Lung (tissue), 11 donors: ENCODE measurements at regions not wholly inside any gene's neighbourhood (a gene's known extent, or its start where the extent isn't known, plus 50 kb on each side); places are given as distances from the start of the nearest gene placed in this dataset.

Experiments used
- ATAC-seq: fragments of 200-7000 bp; cut with Tn5 transposase; one replicate; pipeline ENCODE4 v1.9.1; 2020; ENCODE audit warnings: moderate number of reproducible peaks; ENCODE audit not compliant: insufficient read depth, low FRiP score
- DNase-seq, 3 donors: peaks; one replicate each; pipeline ENCODE4 v3.0.0-alpha.2; 2013 to 2017
- H3K27ac ChIP-seq, 2 donors: one replicate each; pipeline ENCODE4 v1.5.1; 2013; ENCODE audit warnings: mild to moderate bottlenecking in 2 of 2, moderate library complexity in 2 of 2, control low read depth in 1 of 2, inconsistent platforms in 1 of 2, low read depth in 1 of 2, low read length in 1 of 2
- H3K27me3 ChIP-seq, 3 donors: one replicate each; pipeline ENCODE4 v1.5.1; 2013; ENCODE audit warnings: low read length in 2 of 3; ENCODE audit not compliant: control insufficient read depth in 3 of 3, insufficient read depth in 3 of 3
- H3K36me3 ChIP-seq, 4 donors: one replicate each; pipeline ENCODE4 v1.5.1; 2013; ENCODE audit warnings: low read length in 4 of 4, mild to moderate bottlenecking in 1 of 4, moderate library complexity in 1 of 4; ENCODE audit not compliant: control insufficient read depth in 4 of 4, insufficient read depth in 4 of 4
- H3K4me1 ChIP-seq, 5 donors: one replicate each; pipeline ENCODE4 v1.5.1; 2013; ENCODE audit warnings: low read length in 5 of 5, mild to moderate bottlenecking in 2 of 5, moderate library complexity in 1 of 5; ENCODE audit not compliant: control insufficient read depth in 5 of 5, insufficient read depth in 5 of 5
- H3K4me3 ChIP-seq: one replicate; pipeline ENCODE4 v1.5.1; 2013; ENCODE audit warnings: mild to moderate bottlenecking, control low read depth, moderate library complexity
- H3K9ac ChIP-seq, 2 donors: one replicate each; pipeline ENCODE4 v1.5.1; 2013; ENCODE audit warnings: low read length in 2 of 2, control low read depth in 1 of 2; ENCODE audit not compliant: insufficient read depth in 1 of 2
- H3K9me3 ChIP-seq, 4 donors: one replicate each; pipeline ENCODE4 v1.5.1; 2013; ENCODE audit warnings: low read length in 3 of 4, mild to moderate bottlenecking in 1 of 4, moderate library complexity in 1 of 4; ENCODE audit not compliant: control insufficient read depth in 4 of 4, insufficient read depth in 3 of 4
- WGBS, 2 donors: extraction: QIAGEN DNeasy Blood & Tissue Kit; methylation state at CpG; one replicate each; pipeline ENCODE4 v1.1.7; 2013; 5-methylcytosine and 5-hydroxymethylcytosine counted together
- TF ChIP-seq, protein P1 (sequence below): IDR thresholded peaks from 2 replicates; pipeline ENCODE4 v1.5.1; 2012; ENCODE audit warnings: mild to moderate bottlenecking; ENCODE audit errors: control extremely low read depth, extremely low read depth
- donor health status: control.
- donor health status: control.
- donor health status: Bipolar disorder and iron deficiency.
- donor health status: healthy.
- donor health status: DM: yes; HTN: yes; CAD: no.

- DNase-seq (peak in 2 of 3 donors; percentile 34 to 49), ATAC-seq (no peak)
- H3K4me1 ChIP-seq = no peaks in the 10 kb centered on the region
- no peak overlapping the region for H3K9ac ChIP-seq
- no peaks in the 10 kb centered on the region for H3K36me3 ChIP-seq
- no peaks in the 10 kb centered on the region for H3K9me3 ChIP-seq
- no peak overlapping the region for H3K27ac ChIP-seq
- H3K4me3 ChIP-seq = no peak overlapping the region
- H3K27me3 ChIP-seq = no peaks in the 10 kb centered on the region
- WGBS, 2 donors = 33 to 35% methylated on average over 3 of the region's 3 CpGs
- TF ChIP-seq, protein P1, sequence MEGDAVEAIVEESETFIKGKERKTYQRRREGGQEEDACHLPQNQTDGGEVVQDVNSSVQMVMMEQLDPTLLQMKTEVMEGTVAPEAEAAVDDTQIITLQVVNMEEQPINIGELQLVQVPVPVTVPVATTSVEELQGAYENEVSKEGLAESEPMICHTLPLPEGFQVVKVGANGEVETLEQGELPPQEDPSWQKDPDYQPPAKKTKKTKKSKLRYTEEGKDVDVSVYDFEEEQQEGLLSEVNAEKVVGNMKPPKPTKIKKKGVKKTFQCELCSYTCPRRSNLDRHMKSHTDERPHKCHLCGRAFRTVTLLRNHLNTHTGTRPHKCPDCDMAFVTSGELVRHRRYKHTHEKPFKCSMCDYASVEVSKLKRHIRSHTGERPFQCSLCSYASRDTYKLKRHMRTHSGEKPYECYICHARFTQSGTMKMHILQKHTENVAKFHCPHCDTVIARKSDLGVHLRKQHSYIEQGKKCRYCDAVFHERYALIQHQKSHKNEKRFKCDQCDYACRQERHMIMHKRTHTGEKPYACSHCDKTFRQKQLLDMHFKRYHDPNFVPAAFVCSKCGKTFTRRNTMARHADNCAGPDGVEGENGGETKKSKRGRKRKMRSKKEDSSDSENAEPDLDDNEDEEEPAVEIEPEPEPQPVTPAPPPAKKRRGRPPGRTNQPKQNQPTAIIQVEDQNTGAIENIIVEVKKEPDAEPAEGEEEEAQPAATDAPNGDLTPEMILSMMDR = no peak
These were observed 207.9 kb upstream of the ACVR2A start for GRCh38 chr2:147636886-147637285.

DNA sequence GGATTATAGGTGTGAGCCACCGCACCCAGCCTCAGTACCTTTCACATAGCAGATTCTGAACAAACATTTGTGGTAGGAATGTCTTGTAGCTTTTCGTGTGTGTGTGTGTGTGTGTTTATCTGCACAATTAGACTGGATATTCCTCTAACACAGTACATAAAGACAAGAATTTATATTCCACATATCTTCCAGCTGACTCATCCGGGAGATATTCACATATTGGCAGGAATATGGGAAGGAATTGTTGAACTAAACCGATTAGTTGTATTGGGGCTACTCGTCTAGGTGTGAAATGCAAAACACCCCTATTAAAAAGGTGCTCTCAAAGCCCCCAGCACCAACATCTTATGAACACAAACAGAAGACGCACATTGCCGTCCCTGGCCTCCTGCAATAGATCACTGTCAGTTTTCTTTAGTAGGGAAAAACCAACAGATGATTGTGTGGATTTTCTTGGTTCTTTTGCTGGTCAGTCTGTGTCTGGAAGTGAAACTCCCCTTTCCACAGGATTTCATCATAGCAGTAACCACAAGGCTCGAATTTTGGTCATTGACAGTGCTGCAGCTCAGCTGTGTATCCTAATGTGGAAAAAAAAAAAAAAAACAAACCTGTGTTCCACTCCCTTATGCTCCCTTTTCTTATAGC, 208.5 kb upstream of the ACVR2A start:
- Histone ChIP-seq H3K36me3 (no peaks in the 10 kb centered on the region), H3K9me3 (no peaks in the 10 kb centered on the region), H3K4me1 (no peaks in the 10 kb centered on the region), H3K27me3 (no peaks in the 10 kb centered on the region), H3K27ac (no peak overlapping the region), H3K4me3 (no peak overlapping the region), H3K9ac (no peak overlapping the region)
- ATAC-seq (peak; percentile 42), DNase-seq (peak in 1 of 3 donors; percentile 35)
- TF ChIP-seq, protein P1 = no peak
- WGBS, 2 donors = 52 to 56% methylated on average over 8 of the region's 8 CpGs

DNA sequence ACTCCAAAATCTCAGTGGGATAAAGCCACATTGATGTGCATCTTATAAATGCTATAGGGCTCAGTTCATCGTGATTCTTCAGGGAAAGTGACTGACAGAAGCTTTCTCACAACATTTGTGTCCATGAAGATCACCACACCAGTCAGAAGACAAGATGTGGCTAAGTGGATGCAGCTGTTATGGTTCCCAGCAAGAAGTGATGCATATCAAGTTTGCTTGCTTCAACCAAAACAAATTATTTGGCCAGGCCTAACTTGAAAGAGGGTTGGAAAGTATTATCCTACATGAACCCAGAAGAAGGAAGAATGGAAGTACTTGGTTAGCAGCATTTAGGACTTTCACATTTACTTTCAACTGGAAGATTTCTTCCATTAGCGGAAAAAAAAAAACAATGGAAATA, 210.0 kb upstream of the ACVR2A start:
- ATAC-seq (no peak), DNase-seq (no peak)
- no peaks in the 10 kb centered on the region for H3K4me1 ChIP-seq
- H3K27ac ChIP-seq = no peak overlapping the region
- H3K9ac ChIP-seq = no peak overlapping the region
- no peaks in the 10 kb centered on the region for H3K9me3 ChIP-seq
- no peaks in the 10 kb centered on the region for H3K36me3 ChIP-seq
- WGBS, 2 donors = 86 to 89% methylated on average over 2 of the region's 2 CpGs
- H3K4me3 ChIP-seq = no peak overlapping the region
- TF ChIP-seq, protein P1 = no peak
- no peaks in the 10 kb centered on the region for H3K27me3 ChIP-seq

- no peaks in the 10 kb centered on the region for H3K27me3 ChIP-seq
- WGBS, 2 donors = 68 to 81% methylated on average over 1 of the region's 1 CpG
- H3K9ac ChIP-seq = no peak overlapping the region
- TF ChIP-seq, protein P1 = no peak
- H3K4me1 ChIP-seq = no peaks in the 10 kb centered on the region
- H3K9me3 ChIP-seq = no peaks in the 10 kb centered on the region
- DNase-seq (no peak), ATAC-seq (no peak)
- no peak overlapping the region for H3K4me3 ChIP-seq
- no peak overlapping the region for H3K27ac ChIP-seq
- H3K36me3 ChIP-seq = no peaks in the 10 kb centered on the region
These were observed 212.6 kb upstream of the ACVR2A start for GRCh38 chr2:147632198-147632597.
